HUES48 (cell line): ENCODE measurements at regions not wholly inside any gene's neighbourhood (a gene's known extent, or its start where the extent isn't known, plus 50 kb on each side); places are given as distances from the start of the nearest gene placed in this dataset.

ENCODE experiments used
- H3K27ac ChIP-seq: one replicate; pipeline ENCODE4 v1.7.0; 2013; ENCODE audit warnings: low read depth, low read length, inconsistent platforms
- H3K27me3 ChIP-seq: 2 replicates; pipeline ENCODE4 v1.6.1; 2013; ENCODE audit warnings: mild to moderate bottlenecking, low read length; ENCODE audit not compliant: control insufficient read depth, insufficient read depth
- H3K36me3 ChIP-seq: 2 replicates; pipeline ENCODE4 v1.6.1; 2013; ENCODE audit warnings: low read length; ENCODE audit not compliant: control insufficient read depth, insufficient read depth
- H3K4me1 ChIP-seq: 2 replicates; pipeline ENCODE4 v1.6.1; 2013; ENCODE audit warnings: mild to moderate bottlenecking, low read length; ENCODE audit not compliant: control insufficient read depth, insufficient read depth
- H3K4me3 ChIP-seq: 2 replicates; pipeline ENCODE4 v1.5.1; 2013; ENCODE audit warnings: mild to moderate bottlenecking, low read depth, low read length
- H3K9ac ChIP-seq: 2 replicates; pipeline ENCODE4 v1.6.1; 2013; ENCODE audit warnings: mild to moderate bottlenecking, low read depth, low read length, moderate library complexity
- H3K9me3 ChIP-seq: 2 replicates; pipeline ENCODE4 v1.6.1; 2013; ENCODE audit warnings: low read length; ENCODE audit not compliant: control insufficient read depth, insufficient read depth

- Histone ChIP-seq H3K27ac (no peak overlapping the region), H3K4me3 (no peak overlapping the region), H3K4me1 (no peaks in the 10 kb centered on the region), H3K9ac (no peak overlapping the region), H3K9me3 (no peaks in the 10 kb centered on the region), H3K36me3 (no peaks in the 10 kb centered on the region), H3K27me3 (no peaks in the 10 kb centered on the region)
These were observed 70.4 kb upstream of the PDZRN3 start for GRCh38 chr3:73694983-73695757.

- Histone ChIP-seq H3K4me3 (no peak overlapping the region), H3K4me1 (peaks cover 18% of the 10 kb centered on the region), H3K36me3 (no peaks in the 10 kb centered on the region), H3K9ac (no peak overlapping the region), H3K27ac (no peak overlapping the region), H3K9me3 (no peaks in the 10 kb centered on the region), H3K27me3 (no peaks in the 10 kb centered on the region)
These were observed 62.6 kb upstream of the PDZRN3 start for GRCh38 chr3:73687106-73688004.

DNA sequence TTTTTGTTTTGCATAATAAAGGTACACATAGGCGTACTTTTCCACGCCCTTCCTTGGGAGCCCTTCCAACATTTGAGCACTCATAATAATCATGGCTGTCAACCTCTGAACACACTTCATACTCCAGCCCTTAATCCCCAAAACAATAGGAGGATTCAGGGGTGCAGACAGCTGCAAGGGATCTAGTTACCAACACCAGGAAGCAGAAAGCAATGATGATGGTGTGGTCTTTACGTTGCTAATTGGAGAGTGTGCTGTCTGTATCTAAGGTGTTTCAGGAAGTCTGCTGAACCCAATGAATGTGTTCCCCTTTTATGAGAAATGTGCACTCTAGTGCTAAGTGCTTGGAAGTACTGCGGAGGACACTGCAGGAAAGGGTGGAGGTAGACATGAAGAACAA is 60.3 kb upstream of the PDZRN3 start:
- Histone ChIP-seq H3K4me3 (no peak overlapping the region), H3K27ac (no peak overlapping the region), H3K27me3 (no peaks in the 10 kb centered on the region), H3K36me3 (no peaks in the 10 kb centered on the region), H3K9ac (no peak overlapping the region), H3K4me1 (peaks cover 18% of the 10 kb centered on the region), H3K9me3 (no peaks in the 10 kb centered on the region)

GRCh38 chr3:73683706-73684105 is 59.0 kb upstream of the PDZRN3 start:
- no peaks in the 10 kb centered on the region for H3K9me3 ChIP-seq
- H3K27me3 ChIP-seq: no peaks in the 10 kb centered on the region
- H3K4me3 ChIP-seq: no peak overlapping the region; the same call in 1 of the 2 replicates
- peak overlapping the region; percentile 21; the same call in 1 of the 2 replicates for H3K9ac ChIP-seq
- peaks cover 18% of the 10 kb centered on the region for H3K4me1 ChIP-seq
- H3K27ac ChIP-seq: peak overlapping the region; percentile 58
- H3K36me3 ChIP-seq: no peaks in the 10 kb centered on the region

DNA sequence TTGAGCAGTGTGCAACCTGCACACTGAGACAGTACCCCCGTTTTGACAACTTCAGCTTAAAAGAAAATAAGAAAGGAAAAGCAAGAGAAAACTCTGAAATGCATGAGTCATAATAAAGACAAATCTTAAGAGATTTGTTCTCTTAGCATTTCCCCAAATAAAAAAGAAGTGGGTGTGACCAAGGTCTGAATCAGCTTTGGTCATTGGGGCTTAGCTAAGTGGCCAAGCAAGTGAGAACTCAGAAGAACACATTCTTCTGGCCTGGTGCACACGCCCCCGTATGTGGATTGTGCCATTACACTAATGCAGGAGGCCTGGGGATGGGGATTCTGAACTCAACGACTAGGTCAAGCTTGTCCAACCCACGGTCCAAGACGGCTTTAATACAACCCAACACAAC is 56.9 kb upstream of the PDZRN3 start:
- Histone ChIP-seq H3K9ac (no peak overlapping the region), H3K4me1 (peaks cover 18% of the 10 kb centered on the region), H3K36me3 (no peaks in the 10 kb centered on the region), H3K27me3 (no peaks in the 10 kb centered on the region), H3K4me3 (no peak overlapping the region), H3K9me3 (no peaks in the 10 kb centered on the region), H3K27ac (no peak overlapping the region)

DNA sequence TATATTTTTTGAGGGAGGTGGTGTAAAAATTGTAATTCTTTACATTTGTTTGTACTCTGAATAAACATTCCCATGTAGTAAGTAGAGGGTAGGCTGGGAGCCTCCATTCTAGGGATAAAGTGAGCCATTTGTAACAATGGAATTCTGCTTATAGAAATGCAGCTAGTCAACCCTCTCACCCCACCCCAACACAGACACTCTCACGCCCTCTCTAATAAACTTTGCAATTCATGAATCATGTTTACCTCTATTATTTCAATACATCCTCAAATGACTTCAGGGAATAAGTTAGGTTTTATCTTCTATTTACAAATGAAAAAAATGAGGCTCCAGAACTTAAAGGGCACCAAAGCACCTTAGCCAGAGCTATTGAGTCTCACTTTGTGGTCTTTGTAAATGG is 56.5 kb upstream of the PDZRN3 start:
- Histone ChIP-seq H3K27ac (no peak overlapping the region), H3K27me3 (no peaks in the 10 kb centered on the region), H3K4me3 (no peak overlapping the region), H3K9me3 (no peaks in the 10 kb centered on the region), H3K4me1 (peaks cover 18% of the 10 kb centered on the region), H3K9ac (no peak overlapping the region), H3K36me3 (no peaks in the 10 kb centered on the region)

DNA sequence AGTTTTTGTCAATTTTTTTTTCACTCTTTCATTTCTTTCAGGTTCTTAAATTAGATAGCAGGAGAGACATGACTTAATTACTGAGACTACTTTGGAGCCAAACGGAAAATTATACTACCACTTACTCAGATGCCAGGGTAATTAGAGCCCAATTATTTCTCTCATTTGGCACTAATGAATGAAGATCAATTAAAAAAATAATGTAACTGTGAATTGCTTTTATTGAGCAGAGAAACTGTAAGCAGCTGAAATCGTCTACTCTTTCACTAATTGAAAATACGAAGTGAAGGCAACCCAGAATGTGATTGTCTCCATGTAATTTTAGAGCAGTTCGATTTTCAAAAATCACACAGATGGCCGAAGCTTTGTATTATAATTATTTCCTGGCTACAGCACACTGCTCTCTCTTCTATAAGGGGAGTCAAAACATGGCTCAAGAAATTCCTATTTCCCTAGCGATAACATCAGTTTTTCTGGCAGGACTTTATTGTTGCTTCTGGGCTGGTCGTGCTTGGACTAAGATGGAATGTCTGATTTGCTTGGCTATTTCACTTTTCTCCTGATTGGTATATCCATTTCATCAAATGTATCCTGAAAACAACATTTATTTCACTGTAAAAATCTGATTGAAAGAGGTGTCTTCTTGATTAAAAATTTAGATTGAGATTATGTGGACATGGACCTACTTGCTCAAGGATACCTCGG is 55.8 kb upstream of the PDZRN3 start:
- Histone ChIP-seq H3K36me3 (no peaks in the 10 kb centered on the region), H3K4me1 (peaks cover 19% of the 10 kb centered on the region), H3K9me3 (no peaks in the 10 kb centered on the region), H3K27ac (no peak overlapping the region), H3K27me3 (no peaks in the 10 kb centered on the region), H3K4me3 (no peak overlapping the region), H3K9ac (no peak overlapping the region)

- Histone ChIP-seq H3K4me1 (peaks cover 18% of the 10 kb centered on the region), H3K4me3 (no peak overlapping the region), H3K9me3 (no peaks in the 10 kb centered on the region), H3K9ac (no peak overlapping the region), H3K27ac (no peak overlapping the region), H3K36me3 (no peaks in the 10 kb centered on the region), H3K27me3 (no peaks in the 10 kb centered on the region)
These were observed 52.7 kb upstream of the PDZRN3 start for GRCh38 chr3:73677336-73678024.
